NB4 (cell line): ENCODE measurements at regions not wholly inside any gene's neighbourhood (a gene's known extent, or its start where the extent isn't known, plus 50 kb on each side); places are given as distances from the start of the nearest gene placed in this dataset.

Experiments used
- DNase-seq: peaks from one replicate; pipeline ENCODE4 v3.0.0; 2010; ENCODE audit warnings: low read depth
- H3K4me3 ChIP-seq: one replicate; pipeline ENCODE4 v1.5.1; 2011; ENCODE audit warnings: mild to moderate bottlenecking, low read depth, low read length, moderate library complexity
- CTCF ChIP-seq: IDR thresholded peaks from one replicate; pipeline ENCODE4 v1.5.1; 2012; ENCODE audit warnings: low read depth, low read length
- MAX ChIP-seq: IDR thresholded peaks from 2 replicates; pipeline ENCODE4 v1.6.1; 2011; ENCODE audit warnings: low read depth, low read length
- MYC ChIP-seq: IDR thresholded peaks from 2 replicates; pipeline ENCODE4 v1.6.1; 2011; ENCODE audit warnings: low read depth, low read length
- POLR2A ChIP-seq: IDR thresholded peaks from 2 replicates; pipeline ENCODE4 v1.6.1; 2011; ENCODE audit warnings: mild to moderate bottlenecking; ENCODE audit not compliant: insufficient read length; ENCODE audit errors: extremely low read depth

GRCh38 chr3:30170681-30171438 lies 435.5 kb upstream of the TGFBR2 start:
- no peak overlapping the region for H3K4me3 ChIP-seq
- TF ChIP-seq POLR2A: no peak
- no peak for TF ChIP-seq MYC
- no peak for DNase-seq

GRCh38 chr3:30174357-30174756 lies 432.0 kb upstream of the TGFBR2 start:
- no peak overlapping the region for H3K4me3 ChIP-seq
- TF ChIP-seq MAX (no peak), POLR2A (no peak), MYC (no peak), CTCF (no peak)
- no peak for DNase-seq

GRCh38 chr3:30180310-30181177 lies 425.9 kb upstream of the TGFBR2 start:
- no peak overlapping the region for H3K4me3 ChIP-seq
- no peak for TF ChIP-seq MYC
- TF ChIP-seq CTCF: no peak
- peak; percentile 77 for DNase-seq

DNA sequence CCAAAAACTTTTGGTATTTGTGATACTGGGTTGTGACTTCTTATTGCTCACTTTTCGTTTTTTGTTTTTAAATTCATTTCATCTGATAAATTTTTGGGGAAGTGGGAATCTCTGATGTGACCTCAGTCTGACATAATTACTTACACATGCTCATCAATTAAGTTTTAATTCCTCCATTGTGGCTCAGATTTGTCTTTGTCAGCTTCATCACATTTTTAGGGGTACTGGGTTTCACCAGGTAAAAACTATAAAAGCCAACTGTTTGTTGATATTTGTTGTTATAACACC lies 425.3 kb upstream of the TGFBR2 start:
- no peak overlapping the region for H3K4me3 ChIP-seq
- no peak for DNase-seq
- TF ChIP-seq CTCF: no peak
- no peak for TF ChIP-seq POLR2A
- no peak for TF ChIP-seq MYC
- TF ChIP-seq MAX: no peak

- H3K4me3 ChIP-seq: no peak overlapping the region
- TF ChIP-seq MAX (no peak), MYC (no peak), CTCF (no peak), POLR2A (no peak)
- DNase-seq: no peak
Observed at GRCh38 chr3:30181581-30181980, 424.8 kb upstream of the TGFBR2 start.

DNA sequence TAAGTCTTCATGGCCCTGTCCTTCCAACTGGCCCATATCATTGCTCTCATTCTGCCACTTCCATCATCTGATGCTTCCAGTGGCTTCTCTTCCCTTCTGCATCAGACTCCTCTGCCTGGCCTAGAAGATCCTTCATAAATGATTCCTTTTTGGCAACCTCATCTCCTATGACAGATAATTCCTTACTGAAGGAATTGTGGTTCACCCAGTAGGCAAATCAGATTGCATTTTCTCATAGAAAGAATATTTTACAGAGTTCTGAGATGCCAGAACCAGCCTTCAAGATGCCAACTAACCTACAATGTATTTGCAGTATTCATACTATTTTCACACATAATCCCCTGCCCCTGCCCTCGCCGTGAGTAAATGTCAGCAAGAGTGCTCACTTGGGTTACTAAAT lies 423.0 kb upstream of the TGFBR2 start:
- TF ChIP-seq POLR2A (no peak), CTCF (no peak), MYC (no peak), MAX (no peak)
- DNase-seq: no peak
- H3K4me3 ChIP-seq: no peak overlapping the region
